Cerebellar cortex (tissue), 1 donor: ENCODE measurements at regions not wholly inside any gene's neighbourhood (a gene's known extent, or its start where the extent isn't known, plus 50 kb on each side); places are given as distances from the start of the nearest gene placed in this dataset.

Source experiments
- DNase-seq: peaks from one replicate; pipeline ENCODE4 v3.0.0-alpha.2; 2015; ENCODE audit warnings: low spot score

DNA sequence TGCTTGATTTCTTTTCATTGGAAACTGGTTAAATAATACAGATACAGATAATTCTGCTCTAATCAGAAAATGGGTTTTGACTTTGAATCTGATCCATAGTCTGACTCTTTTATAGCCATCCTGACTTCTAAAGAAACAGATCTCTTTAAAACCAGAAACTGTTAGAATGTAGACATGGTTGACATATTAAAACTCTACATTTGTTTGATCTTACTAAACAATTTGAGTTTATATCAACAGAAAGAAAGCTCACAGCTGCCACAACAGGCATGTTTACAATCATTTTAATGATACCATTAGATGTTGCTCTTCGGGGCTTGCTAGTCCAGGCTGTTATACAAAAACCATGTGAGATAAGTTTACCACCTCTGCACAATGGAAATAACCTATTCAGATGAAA is 193.0 kb upstream of the SEMA3A start:
- DNase-seq: no peak

DNA sequence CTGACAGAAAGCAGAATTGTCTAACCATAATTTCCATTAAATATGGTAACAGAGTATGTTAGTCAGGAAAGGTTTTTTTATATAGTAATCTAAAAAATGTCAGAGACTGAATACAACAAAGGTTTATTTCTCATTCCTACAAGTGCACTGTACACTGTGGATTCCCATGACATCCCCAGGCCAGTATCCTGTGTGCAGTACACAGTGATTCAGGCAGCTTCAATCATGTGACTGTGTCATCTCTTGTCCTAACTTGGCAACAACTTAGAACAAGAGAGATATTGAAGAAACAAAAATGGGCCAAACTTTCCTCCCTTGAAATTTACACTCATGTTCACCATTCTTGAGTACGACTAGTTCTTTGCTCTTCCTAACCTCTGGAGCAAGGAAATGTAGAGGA is 189.8 kb upstream of the SEMA3A start:
- no peak for DNase-seq

DNA sequence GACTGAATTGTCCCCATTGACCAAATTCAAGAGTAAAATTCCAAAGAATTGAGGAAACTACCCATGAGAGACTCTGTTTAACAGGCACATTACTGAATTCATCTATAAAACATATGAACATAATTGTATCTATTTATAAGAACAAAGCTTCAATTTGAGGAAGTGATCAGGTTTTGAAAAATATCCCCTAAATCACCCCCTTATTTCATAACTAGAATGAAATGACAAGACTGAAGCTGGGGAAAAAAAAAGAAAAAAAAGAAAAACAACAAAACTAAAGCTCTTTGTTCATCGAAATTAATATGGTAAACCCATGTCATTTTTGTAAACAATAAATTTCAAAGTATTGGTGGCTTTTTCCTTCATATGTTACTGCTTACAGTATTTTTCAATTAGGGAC is 184.9 kb upstream of the SEMA3A start:
- DNase-seq: no peak

DNA sequence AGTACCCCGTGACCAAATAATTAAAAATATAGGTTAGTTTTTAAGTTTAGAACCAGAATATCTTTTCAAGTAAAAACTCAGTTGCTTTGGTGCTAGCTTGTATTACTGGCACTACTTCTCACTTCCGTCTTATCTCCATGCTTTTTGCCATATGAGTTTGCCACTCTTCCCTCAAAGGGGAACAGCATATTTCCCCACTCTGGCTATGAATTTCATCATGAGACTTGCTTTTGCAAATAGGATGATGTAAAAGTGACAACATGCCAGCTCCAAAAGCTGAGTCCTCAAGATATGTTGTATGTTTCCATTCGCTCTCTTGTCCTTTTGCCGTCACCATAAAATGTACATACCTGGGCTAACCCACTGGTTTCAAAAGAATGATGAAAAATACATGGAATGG is 178.1 kb upstream of the SEMA3A start:
- DNase-seq: no peak

DNA sequence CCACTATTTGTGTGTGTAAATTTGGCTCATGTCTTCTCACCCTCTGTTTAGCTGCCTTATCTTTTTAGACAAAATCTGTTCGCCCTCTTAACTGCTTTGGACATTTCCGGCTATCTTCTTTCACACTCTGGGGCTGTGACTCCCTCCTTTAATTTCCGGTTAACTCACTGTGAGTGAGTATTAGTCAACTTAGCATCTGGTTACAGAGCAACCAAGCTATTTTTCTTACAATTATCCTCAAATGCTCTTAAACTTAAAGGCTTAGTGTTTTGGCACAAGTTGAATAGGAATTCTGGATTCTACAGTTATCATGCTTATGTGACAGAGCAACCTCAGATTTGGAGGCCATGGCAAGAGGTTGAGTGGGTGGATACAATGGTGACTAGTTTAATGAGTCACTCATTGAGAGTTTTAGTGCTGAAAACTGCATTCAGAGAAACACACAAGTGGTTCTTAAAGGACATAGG is 177.6 kb upstream of the SEMA3A start:
- DNase-seq: no peak

DNA sequence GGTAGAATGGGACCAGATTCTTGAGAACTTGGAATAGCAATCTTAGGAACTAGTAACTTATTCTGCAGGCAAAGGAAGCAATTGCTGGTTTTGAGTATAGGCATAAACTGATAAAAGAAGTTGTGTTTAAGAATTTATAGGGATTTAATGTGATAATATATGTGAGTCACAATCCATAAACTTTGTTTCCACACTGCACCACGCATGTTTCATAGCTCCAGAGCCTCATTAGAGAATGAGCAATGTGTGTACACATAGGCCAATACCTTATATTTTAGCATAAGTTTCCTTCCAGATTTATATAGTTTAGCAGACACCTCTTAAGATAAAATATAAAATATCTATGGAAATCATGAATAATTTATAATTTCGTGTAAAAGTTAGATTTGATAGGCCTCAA is 175.5 kb upstream of the SEMA3A start:
- DNase-seq: no peak

DNA sequence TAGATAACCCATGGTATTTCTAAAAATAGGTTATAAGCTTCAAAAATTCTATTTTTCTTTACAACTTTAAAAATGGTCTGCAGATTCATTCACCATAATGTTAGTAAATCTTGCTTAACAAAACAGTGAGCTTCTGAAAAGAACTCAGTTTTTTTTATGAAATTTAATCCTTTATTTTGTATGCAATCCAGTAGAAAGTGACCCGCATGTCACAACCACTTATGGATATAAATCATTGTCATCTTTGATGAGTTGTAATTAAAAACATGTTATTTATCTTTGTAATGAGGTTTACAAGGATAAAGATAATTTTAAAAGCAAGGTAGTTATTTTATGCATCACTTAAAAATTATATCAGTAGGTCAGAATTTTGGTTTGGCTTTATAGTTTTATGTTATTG is 173.5 kb upstream of the SEMA3A start:
- no peak for DNase-seq

DNA sequence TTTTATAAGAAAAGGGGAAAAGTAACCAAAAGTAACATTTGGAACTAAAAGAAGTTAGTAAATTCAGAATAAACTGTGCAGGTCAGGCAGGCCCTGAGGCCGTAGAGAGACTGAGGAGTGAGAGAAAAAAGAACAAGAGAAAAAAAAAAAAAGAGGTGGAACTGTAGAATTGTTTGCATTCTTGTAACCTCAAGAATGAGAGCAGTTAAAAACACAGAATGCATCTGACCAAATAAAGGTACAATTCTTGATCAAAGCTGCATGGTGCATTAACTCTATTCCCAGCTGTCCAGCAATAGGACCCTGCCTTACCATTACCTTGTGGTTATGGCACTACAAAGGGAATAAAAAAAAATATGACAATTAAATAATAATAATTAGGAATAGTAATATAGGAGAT is 170.1 kb upstream of the SEMA3A start:
- DNase-seq: no peak

DNA sequence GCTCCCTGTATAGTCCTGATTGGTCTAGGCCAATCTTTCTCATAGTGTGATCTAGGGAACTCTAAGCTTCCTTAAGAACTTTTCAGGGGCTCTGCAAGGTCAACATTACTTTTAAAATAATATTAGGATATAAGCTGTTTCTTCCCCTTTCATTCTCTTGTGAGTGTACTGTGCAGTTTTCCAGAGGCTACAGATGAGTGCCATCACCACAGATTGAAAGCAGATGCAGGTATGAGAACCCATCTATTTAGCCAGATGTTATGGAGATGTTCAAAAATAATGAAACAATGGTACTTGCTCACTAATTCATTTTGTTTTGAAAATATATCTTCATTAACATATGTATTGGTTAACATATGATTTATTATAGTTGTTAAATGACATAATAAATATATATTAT is 169.2 kb upstream of the SEMA3A start:
- DNase-seq: no peak

DNA sequence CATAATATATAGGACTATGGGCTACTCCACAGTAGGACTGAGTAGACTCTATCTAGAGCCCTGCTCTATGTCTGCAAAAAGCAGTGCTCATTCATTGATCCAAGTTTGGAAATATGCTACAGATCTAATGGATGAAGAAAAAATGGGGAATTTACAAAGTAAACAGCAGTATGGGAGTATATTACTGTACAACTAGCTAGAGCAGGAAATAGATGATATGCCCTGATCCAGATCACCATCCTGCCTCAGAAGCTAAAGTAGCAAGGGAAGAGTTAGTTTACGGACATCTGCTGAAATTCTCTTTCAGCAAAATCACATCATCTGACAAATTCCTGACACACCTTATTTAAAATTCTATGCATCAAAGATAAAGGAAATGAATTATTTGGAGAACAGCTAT is 168.2 kb upstream of the SEMA3A start:
- DNase-seq: no peak

DNA sequence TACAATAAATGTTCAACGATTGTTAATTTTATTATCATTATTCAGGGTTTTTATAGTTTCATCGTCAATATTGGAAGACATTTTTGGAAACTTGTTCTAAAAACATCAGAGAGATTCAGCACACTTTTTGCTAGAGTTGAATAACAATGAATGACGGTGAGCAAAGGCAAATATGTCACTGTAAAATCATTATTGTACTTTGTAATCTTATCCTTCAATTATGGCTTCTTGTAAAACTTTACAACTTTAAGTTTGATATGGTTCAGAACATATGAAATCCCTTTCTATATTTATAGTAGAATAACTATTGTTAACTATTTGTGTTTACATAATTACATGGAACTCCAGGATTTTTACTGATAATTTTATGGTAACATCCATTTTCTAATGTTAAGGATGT is 167.8 kb upstream of the SEMA3A start:
- DNase-seq: no peak

DNA sequence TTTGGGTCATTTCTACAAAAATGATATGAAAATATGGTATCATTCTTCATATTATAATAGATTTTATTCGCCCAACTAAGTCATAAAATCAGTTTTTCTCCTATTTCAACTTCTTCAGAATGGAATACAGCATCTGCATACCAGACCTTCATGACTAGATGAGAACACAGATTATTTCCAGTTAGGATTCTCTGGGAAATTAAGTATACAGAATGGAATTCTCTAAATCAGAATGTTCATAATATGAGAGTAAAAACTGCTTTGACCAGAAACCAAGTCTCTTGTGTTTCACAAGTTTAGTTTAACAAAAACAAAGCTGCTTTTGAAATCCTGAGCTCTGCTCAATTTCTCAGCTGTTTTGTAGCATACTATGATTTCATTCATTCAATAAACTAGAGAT is 160.3 kb upstream of the SEMA3A start:
- DNase-seq: no peak

DNA sequence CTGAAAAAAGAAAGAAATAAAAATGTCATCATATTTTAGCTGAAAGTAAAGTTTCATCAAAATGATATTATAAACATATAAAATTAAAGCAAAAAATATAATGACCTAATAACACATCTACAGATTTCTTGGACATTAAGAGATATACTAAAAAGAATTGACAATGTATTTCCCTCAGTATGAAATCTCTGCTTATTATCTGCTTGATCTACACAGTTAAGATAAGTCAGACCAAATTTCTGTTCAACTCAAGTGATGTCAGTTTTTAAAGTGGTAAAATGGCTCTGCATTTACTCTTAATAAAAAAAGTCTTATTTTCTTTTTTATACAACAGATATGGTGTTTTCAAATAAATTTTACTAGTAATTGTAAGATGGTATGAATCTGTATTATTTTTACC is 159.4 kb upstream of the SEMA3A start:
- no peak for DNase-seq

DNA sequence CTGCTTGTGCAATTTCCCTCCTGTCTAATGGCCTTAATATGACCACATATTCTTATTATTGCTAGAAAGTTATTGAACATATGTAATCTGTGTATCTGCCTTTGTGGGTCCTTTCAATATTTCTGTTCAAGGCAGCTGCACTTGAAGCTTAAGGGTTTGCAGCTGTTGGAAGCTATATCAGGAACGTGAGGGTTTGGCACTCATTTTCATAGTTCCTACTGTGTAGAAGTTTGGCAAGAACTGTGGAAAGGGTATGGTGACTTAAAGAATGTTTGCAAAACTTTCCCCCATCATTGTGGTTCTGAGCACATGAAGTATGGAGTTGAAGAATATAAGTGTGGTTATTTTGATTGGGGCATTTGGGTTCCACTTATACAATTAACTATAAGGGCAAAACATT is 144.7 kb upstream of the SEMA3A start:
- no peak for DNase-seq

DNA sequence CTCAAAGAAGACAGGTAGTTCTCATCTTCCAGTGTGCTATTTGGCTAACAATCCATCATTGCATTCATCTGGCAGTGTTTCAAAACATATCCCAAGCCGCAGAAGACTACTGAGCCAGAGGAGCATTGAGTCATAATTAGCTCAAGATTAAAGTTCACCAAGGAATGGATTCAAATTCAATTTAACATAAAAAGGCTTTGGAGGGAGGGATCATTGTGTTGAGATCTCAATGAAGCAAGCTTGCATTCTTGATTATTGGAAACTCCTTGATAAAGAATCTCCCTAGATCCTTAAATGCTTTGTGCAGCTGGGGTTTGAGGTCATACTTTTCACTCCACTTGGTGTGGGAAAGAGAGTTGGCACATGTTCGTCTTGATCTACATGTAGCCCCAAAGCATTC is 142.8 kb upstream of the SEMA3A start:
- DNase-seq: no peak

DNA sequence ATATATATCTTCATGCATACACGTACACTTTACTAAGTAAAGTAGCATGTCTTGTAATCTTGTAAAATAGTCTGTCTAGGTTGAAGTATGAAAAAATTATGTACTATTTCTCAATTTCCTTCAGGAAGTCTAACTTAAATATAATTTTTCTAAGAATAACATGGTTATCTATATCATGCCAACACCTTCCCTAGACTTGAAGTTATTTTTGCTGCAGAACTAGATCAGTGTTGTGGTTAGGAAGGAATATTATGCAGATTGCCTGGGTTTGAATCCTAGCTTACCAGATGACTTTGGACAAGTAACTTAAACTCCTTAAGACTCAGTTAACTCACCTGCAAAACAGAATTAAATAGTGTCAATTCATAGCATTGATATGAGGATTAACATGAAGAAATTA is 142.2 kb upstream of the SEMA3A start:
- DNase-seq: no peak

DNA sequence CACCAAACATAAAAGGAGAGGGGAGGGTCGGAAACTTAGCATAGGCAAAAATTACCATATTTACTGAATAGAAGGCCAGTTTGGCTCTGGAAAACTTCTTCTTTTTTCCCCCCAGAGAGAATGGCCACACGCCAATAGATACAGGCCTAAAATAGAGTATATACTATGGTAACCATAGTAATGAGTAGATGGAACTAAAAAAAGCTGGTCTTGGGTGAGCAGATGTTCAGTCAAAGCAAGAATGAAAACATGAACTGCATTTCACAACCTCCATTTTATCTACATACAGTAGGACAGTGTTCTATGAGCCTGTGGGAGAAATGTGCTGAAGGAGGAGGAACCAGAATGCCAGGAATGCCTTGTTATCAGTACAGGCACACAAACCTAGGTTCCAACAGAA is 141.7 kb upstream of the SEMA3A start:
- no peak for DNase-seq

DNA sequence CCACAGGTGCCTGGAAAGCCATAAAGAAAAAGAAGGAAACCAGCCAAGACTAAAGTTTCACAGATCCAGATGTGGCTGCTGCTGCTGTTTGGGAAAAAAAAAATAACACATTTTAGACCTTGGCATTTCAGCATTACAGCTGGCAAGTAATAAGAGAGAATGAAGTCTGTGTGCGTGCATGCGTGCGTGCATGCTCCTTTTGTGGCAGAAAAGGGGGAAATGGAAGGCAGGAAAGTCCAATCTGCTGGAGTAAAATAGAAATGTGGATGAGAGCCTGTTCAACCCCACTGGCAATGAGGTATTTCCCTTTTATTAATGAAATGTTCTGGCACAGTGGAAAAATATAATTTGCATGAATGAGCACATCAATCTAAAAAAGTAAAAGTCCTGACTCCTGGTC is 137.0 kb upstream of the SEMA3A start:
- DNase-seq: no peak

DNA sequence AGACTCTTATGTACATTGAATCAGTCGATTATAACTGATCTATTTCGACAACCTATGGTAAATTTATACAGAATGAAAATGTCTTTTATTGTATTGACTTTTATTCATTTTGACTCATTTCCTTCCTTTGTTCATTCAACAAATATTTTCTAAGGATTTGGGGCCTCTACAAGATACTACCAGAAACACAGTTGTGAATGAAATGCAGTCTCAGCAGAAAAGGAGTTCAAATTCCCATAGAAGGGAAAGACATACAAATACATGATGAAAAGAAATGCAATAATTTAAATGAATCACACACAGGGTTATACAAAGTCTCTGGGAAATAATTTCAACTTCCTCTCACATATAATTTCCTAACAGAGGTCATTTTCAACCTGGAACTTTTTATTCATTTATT is 134.0 kb upstream of the SEMA3A start:
- DNase-seq: no peak

DNA sequence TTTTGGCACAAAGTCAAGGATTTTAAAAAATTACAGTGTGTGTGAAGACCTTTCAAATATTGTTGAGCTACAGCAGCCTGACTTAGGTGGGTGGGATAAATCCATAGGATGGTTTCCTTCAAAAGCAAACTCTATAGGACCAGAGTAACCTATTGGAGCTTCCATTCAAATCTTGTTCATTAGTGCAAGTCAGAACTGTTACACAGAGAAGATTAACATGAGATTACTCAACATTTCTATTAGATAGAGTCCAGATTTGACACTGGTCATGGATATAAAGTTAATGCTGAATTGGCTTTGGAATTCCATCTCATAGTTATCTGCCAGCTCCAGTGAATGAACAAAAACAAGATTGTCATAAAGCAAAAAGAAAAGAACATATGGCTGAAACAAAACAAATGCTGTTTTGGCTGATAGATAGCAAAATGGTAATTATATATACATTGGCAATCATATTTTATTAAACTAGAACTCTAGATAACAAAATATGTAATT is 129.6 kb upstream of the SEMA3A start:
- DNase-seq: no peak

DNA sequence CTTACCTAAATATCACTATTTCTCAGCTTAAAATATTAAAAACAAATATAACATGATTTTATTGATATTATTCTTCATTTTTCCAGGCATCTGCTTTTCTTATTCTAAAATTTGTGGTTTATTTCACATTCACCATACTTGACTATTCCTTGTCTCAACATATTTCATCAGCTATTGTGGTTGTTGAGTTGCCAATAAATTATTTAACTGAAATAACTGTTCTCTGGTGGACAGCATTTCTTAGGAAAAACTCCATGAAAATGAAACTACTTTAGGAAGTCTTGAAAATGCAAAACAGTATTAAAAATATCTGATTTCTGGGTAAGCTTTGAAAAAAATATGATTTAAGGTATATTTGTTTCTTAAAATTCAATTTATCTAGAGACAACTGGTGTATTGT is 122.9 kb upstream of the SEMA3A start:
- DNase-seq: no peak

DNA sequence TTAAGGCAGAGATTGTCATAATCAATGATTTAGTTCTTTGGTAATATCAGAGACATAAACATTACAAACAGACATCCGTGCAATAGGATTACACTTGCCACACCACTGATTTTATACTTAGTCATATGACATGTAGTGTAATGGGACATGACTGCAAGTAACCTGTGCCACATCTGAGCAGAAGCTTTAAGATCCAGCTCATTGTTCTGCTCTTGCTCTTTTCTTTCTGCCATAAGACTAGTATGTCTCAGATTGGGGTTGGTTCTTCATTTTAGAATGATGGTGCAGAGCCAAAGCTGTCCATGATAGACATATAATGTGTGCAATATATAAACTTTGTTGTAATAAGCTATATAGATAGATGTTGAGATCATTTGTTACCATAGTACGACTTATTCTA is 119.7 kb upstream of the SEMA3A start:
- DNase-seq: no peak

DNA sequence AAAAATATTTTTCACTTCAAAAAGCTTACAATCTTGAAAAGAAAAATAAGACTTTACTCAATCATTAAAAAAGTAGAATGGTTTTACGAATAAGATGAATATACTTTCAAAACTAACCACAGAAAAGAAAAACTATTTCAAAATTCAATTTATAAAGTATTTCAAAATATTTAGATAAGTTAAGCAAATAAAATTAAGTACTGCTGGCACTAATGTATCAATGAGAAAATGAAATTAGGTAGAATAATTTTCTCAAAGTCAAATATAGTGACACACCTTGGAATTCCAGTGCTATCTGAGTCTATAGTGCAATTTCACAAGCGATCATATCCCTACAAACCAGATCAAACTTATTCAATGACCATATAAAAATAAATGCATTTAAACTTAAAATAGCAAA is 109.8 kb upstream of the SEMA3A start:
- DNase-seq: no peak

DNA sequence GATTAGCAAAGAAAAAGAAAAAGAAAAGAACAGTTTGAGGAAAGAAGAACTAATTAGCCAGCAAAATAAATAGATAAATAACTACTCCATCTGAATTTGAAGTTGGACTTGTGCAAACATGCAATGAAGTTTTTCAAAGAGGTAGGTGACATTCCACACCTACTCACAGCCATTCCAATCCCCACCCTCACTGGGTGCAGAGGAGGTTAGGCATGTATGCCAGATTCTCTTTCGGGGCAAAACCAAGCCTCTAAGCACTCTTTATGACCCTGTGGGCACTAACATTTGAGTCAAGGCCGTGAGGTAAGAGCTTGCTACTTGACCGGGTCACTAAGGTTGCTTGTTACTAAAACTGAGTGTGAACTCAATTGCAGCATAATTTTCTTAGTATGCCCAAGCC is 108.4 kb upstream of the SEMA3A start:
- DNase-seq: no peak

DNA sequence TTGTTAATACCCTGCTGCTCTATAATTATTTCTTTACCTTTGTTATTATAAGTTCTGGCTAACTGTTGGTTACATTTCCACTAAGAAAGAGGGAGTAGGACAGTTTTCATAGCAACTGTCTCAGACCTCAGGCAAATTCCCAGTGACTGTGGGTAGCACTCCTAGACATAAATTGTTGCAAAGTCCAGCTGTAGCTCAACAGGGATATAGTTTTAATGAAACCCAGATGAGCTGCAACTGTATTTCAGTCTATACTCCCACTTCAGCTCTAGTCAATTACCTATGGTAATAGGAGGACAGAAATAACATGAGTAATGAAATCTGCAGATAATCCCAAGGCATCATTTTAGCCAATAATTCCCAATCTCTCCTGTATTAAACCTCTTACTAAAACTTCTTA is 103.0 kb upstream of the SEMA3A start:
- DNase-seq: no peak
